GM21447 (cell line): ENCODE measurements at regions not wholly inside any gene's neighbourhood (a gene's known extent, or its start where the extent isn't known, plus 50 kb on each side); places are given as distances from the start of the nearest gene placed in this dataset.

Experiments
- ATAC-seq: cut with Tn5 transposase; IDR thresholded peaks from one replicate; pipeline ENCODE4 v1.9.1; 2021; ENCODE audit not compliant: unreplicated experiment

GRCh38 chr17:77467521-77467920 is 326.8 kb downstream of the SEC14L1 start:
- ATAC-seq, result no peak

GRCh38 chr17:77468897-77469296 is 328.1 kb downstream of the SEC14L1 start:
- no peak for ATAC-seq

- ATAC-seq, result no peak
Observed at GRCh38 chr17:77470330-77470786, 329.6 kb downstream of the SEC14L1 start.

- ATAC-seq, result no peak
Observed at GRCh38 chr17:77470800-77471733, 330.3 kb downstream of the SEC14L1 start.

GRCh38 chr17:77471984-77472461 is 331.3 kb downstream of the SEC14L1 start:
- no peak for ATAC-seq

- ATAC-seq, result no peak
Observed at GRCh38 chr17:77472468-77473310, 331.9 kb downstream of the SEC14L1 start.

GRCh38 chr17:77473615-77474226 is 333.0 kb downstream of the SEC14L1 start:
- no peak for ATAC-seq

- ATAC-seq, result no peak
Observed at GRCh38 chr17:77474292-77474988, 333.7 kb downstream of the SEC14L1 start.

GRCh38 chr17:77475016-77475976 is 334.5 kb downstream of the SEC14L1 start:
- no peak for ATAC-seq

- ATAC-seq, result no peak
Observed at GRCh38 chr17:77476006-77476405, 335.2 kb downstream of the SEC14L1 start.

GRCh38 chr17:77476498-77476897 is 335.7 kb downstream of the SEC14L1 start:
- no peak for ATAC-seq

- no peak for ATAC-seq
Observed at GRCh38 chr17:77476931-77477805, 336.4 kb downstream of the SEC14L1 start.

- no peak for ATAC-seq
Observed at GRCh38 chr17:77478281-77478680, 337.5 kb downstream of the SEC14L1 start.

- ATAC-seq, result no peak
Observed at GRCh38 chr17:77478899-77479298, 338.1 kb downstream of the SEC14L1 start.

GRCh38 chr17:77479372-77480198 is 338.8 kb downstream of the SEC14L1 start:
- ATAC-seq, result no peak

- ATAC-seq, result no peak
Observed at GRCh38 chr17:77480199-77480508, 339.4 kb downstream of the SEC14L1 start.

- no peak for ATAC-seq
Observed at GRCh38 chr17:77480509-77481215, 339.9 kb downstream of the SEC14L1 start.
